HG03025 (cell line): ENCODE measurements at regions not wholly inside any gene's neighbourhood (a gene's known extent, or its start where the extent isn't known, plus 50 kb on each side); places are given as distances from the start of the nearest gene placed in this dataset.

Source experiments
- ATAC-seq: cut with Tn5 transposase; IDR thresholded peaks from one replicate; pipeline ENCODE4 v1.9.1; 2021; ENCODE audit warnings: mild to moderate bottlenecking, moderate library complexity; ENCODE audit not compliant: unreplicated experiment, low FRiP score

- ATAC-seq = no peak
These were observed 608.1 kb upstream of the CADM1 start for GRCh38 chr11:116112087-116112935.

- ATAC-seq = no peak
These were observed 607.3 kb upstream of the CADM1 start for GRCh38 chr11:116111546-116111945.

- no peak for ATAC-seq
These were observed 606.6 kb upstream of the CADM1 start for GRCh38 chr11:116110802-116111201.

- no peak for ATAC-seq
These were observed 606.1 kb upstream of the CADM1 start for GRCh38 chr11:116110356-116110755.

- ATAC-seq = no peak
These were observed 605.0 kb upstream of the CADM1 start for GRCh38 chr11:116109228-116109627.

- no peak for ATAC-seq
These were observed 603.9 kb upstream of the CADM1 start for GRCh38 chr11:116108161-116108560.

- ATAC-seq = no peak
These were observed 603.0 kb upstream of the CADM1 start for GRCh38 chr11:116107229-116107628.

- no peak for ATAC-seq
These were observed 600.4 kb upstream of the CADM1 start for GRCh38 chr11:116104498-116105174.

GRCh38 chr11:116101902-116102301 lies 597.7 kb upstream of the CADM1 start:
- ATAC-seq = no peak

- no peak for ATAC-seq
These were observed 595.8 kb upstream of the CADM1 start for GRCh38 chr11:116100016-116100415.

- no peak for ATAC-seq
These were observed 595.3 kb upstream of the CADM1 start for GRCh38 chr11:116099541-116099940.

GRCh38 chr11:116096272-116096995 lies 592.2 kb upstream of the CADM1 start:
- ATAC-seq = no peak

GRCh38 chr11:116093481-116094270 lies 589.5 kb upstream of the CADM1 start:
- ATAC-seq = no peak

GRCh38 chr11:116093065-116093464 lies 588.9 kb upstream of the CADM1 start:
- no peak for ATAC-seq

- ATAC-seq = no peak
These were observed 582.2 kb upstream of the CADM1 start for GRCh38 chr11:116086426-116086825.

GRCh38 chr11:116085031-116085635 lies 580.9 kb upstream of the CADM1 start:
- ATAC-seq = no peak

- no peak for ATAC-seq
These were observed 580.3 kb upstream of the CADM1 start for GRCh38 chr11:116084511-116084910.

GRCh38 chr11:116082256-116082655 lies 578.0 kb upstream of the CADM1 start:
- no peak for ATAC-seq

GRCh38 chr11:116079580-116079979 lies 575.4 kb upstream of the CADM1 start:
- no peak for ATAC-seq

- no peak for ATAC-seq
These were observed 573.9 kb upstream of the CADM1 start for GRCh38 chr11:116078101-116078591.
